Muscle layer of colon (tissue), 2 donors: ENCODE measurements at regions not wholly inside any gene's neighbourhood (a gene's known extent, or its start where the extent isn't known, plus 50 kb on each side); places are given as distances from the start of the nearest gene placed in this dataset.
"Not testable (repeated sequence)": the region's sequence is repeated elsewhere in the genome, so short reads cannot be mapped to it uniquely, and the experiment has no call there.

Source experiments
- H3K27ac ChIP-seq: one replicate; pipeline ENCODE4 v1.7.0; 2013; ENCODE audit warnings: low read depth, mild to moderate bottlenecking, low read length, moderate library complexity
- H3K27me3 ChIP-seq, 2 donors: one replicate each; pipeline ENCODE4 v1.7.0; 2013; ENCODE audit warnings: low read length in 2 of 2, mild to moderate bottlenecking in 2 of 2; ENCODE audit not compliant: insufficient read depth in 2 of 2, control insufficient read depth in 1 of 2
- H3K36me3 ChIP-seq: one replicate; pipeline ENCODE4 v1.7.0; 2013; ENCODE audit warnings: mild to moderate bottlenecking, low read length; ENCODE audit not compliant: insufficient read depth
- H3K4me1 ChIP-seq: one replicate; pipeline ENCODE4 v1.7.0; 2013; ENCODE audit warnings: mild to moderate bottlenecking, low read length; ENCODE audit not compliant: insufficient read depth
- H3K4me3 ChIP-seq, 2 donors: one replicate each; pipeline ENCODE4 v1.7.0; 2013; ENCODE audit warnings: low read length in 2 of 2, low read depth in 1 of 2, mild to moderate bottlenecking in 1 of 2, moderate library complexity in 1 of 2
- H3K9ac ChIP-seq: one replicate; pipeline ENCODE4 v1.7.0; 2013; ENCODE audit warnings: low read length
- H3K9me3 ChIP-seq: one replicate; pipeline ENCODE4 v1.7.0; 2013; ENCODE audit warnings: mild to moderate bottlenecking, low read length
- donor health status: abdominal sarcoma.
- donor health status: Adenocarcinoma of cecum.

- Histone ChIP-seq H3K9me3 (no peaks in the 10 kb centered on the region), H3K36me3 (no peaks in the 10 kb centered on the region), H3K9ac (no peak overlapping the region), H3K4me3 (no peak overlapping the region), H3K4me1 (peaks cover 5% of the 10 kb centered on the region), H3K27ac (no peak overlapping the region), H3K27me3 (no peaks in the 10 kb centered on the region)
Measured at GRCh38 chr21:39078322-39079065, 104.8 kb downstream of the PSMG1 start.

- Histone ChIP-seq H3K4me3 (no peak overlapping the region), H3K27ac (no peak overlapping the region), H3K36me3 (no peaks in the 10 kb centered on the region), H3K27me3 (no peaks in the 10 kb centered on the region), H3K9me3 (no peaks in the 10 kb centered on the region), H3K4me1 (peaks cover 10% of the 10 kb centered on the region), H3K9ac (no peak overlapping the region)
Measured at GRCh38 chr21:39077876-39078275, 105.4 kb downstream of the PSMG1 start.

GRCh38 chr21:39074508-39074907 is 108.7 kb downstream of the PSMG1 start:
- no peaks in the 10 kb centered on the region for H3K36me3 ChIP-seq
- H3K9me3 ChIP-seq, result no peaks in the 10 kb centered on the region
- peaks cover 10% of the 10 kb centered on the region for H3K4me1 ChIP-seq
- no peak overlapping the region for H3K4me3 ChIP-seq
- H3K27ac ChIP-seq, result no peak overlapping the region
- H3K9ac ChIP-seq, result no peak overlapping the region
- no peaks in the 10 kb centered on the region for H3K27me3 ChIP-seq

GRCh38 chr21:39073717-39074116 is 109.5 kb downstream of the PSMG1 start:
- Histone ChIP-seq H3K4me1 (peaks cover 10% of the 10 kb centered on the region), H3K4me3 (no peak overlapping the region), H3K36me3 (no peaks in the 10 kb centered on the region), H3K9me3 (no peaks in the 10 kb centered on the region), H3K9ac (no peak overlapping the region), H3K27me3 (no peaks in the 10 kb centered on the region), H3K27ac (no peak overlapping the region)

GRCh38 chr21:39073063-39073462 is 110.2 kb downstream of the PSMG1 start:
- Histone ChIP-seq H3K36me3 (no peaks in the 10 kb centered on the region), H3K27ac (no peak overlapping the region), H3K27me3 (no peaks in the 10 kb centered on the region), H3K9me3 (no peaks in the 10 kb centered on the region), H3K4me3 (no peak overlapping the region), H3K4me1 (peaks cover 10% of the 10 kb centered on the region), H3K9ac (no peak overlapping the region)

- H3K27ac ChIP-seq, result no peak overlapping the region
- H3K27me3 ChIP-seq, result no peaks in the 10 kb centered on the region
- H3K4me1 ChIP-seq, result peaks cover 10% of the 10 kb centered on the region
- H3K9me3 ChIP-seq, result no peaks in the 10 kb centered on the region
- no peak overlapping the region for H3K4me3 ChIP-seq
- H3K9ac ChIP-seq, result no peak overlapping the region
- H3K36me3 ChIP-seq, result no peaks in the 10 kb centered on the region
Measured at GRCh38 chr21:39072468-39072867, 110.8 kb downstream of the PSMG1 start.

- Histone ChIP-seq H3K4me1 (peaks cover 13% of the 10 kb centered on the region), H3K27me3 (no peaks in the 10 kb centered on the region), H3K27ac (no peak overlapping the region), H3K36me3 (no peaks in the 10 kb centered on the region), H3K9ac (no peak overlapping the region), H3K9me3 (no peaks in the 10 kb centered on the region), H3K4me3 (no peak overlapping the region)
Measured at GRCh38 chr21:39071623-39072214, 111.5 kb downstream of the PSMG1 start.

GRCh38 chr21:39069856-39070255 is 113.4 kb downstream of the PSMG1 start:
- H3K9ac ChIP-seq, H3K27ac ChIP-seq, H3K36me3 ChIP-seq, H3K4me3 ChIP-seq, H3K27me3 ChIP-seq, H3K9me3 ChIP-seq: not testable (repeated sequence)
- H3K4me1 ChIP-seq, result peaks cover 17% of the 10 kb centered on the region

- H3K27ac ChIP-seq, result no peak overlapping the region
- no peaks in the 10 kb centered on the region for H3K9me3 ChIP-seq
- H3K4me3 ChIP-seq, result no peak overlapping the region
- H3K27me3 ChIP-seq, result no peaks in the 10 kb centered on the region
- H3K36me3 ChIP-seq, result no peaks in the 10 kb centered on the region
- peaks cover 7% of the 10 kb centered on the region for H3K4me1 ChIP-seq
- H3K9ac ChIP-seq, result no peak overlapping the region
Measured at GRCh38 chr21:39066829-39067780, 116.1 kb downstream of the PSMG1 start.

GRCh38 chr21:39065917-39066316 is 117.3 kb downstream of the PSMG1 start:
- Histone ChIP-seq H3K4me1 (peaks cover 7% of the 10 kb centered on the region), H3K27ac (no peak overlapping the region), H3K4me3 (no peak overlapping the region), H3K9ac (no peak overlapping the region), H3K27me3 (no peaks in the 10 kb centered on the region), H3K36me3 (no peaks in the 10 kb centered on the region), H3K9me3 (no peaks in the 10 kb centered on the region)

GRCh38 chr21:39064325-39065012 is 118.8 kb downstream of the PSMG1 start:
- Histone ChIP-seq H3K9me3 (no peaks in the 10 kb centered on the region), H3K4me3 (no peak overlapping the region), H3K9ac (no peak overlapping the region), H3K4me1 (peaks cover 7% of the 10 kb centered on the region), H3K27me3 (no peaks in the 10 kb centered on the region), H3K27ac (no peak overlapping the region), H3K36me3 (no peaks in the 10 kb centered on the region)
